ENCODE measurements at regions not wholly inside any gene's neighbourhood (a gene's known extent, or its start where the extent isn't known, plus 50 kb on each side); places are given as distances from the start of the nearest gene placed in this dataset.

- ChIA-PET RAD21 (ENCODE audit: unreplicated experiment) (interaction anchor here (1.2 to 2.8 kb wide), 2 partner anchors 41 to 43 kb away, joined by 3 to 12 read pairs; no protein-coding TSS in a partner anchor), POLR2A (interaction anchor here (0.6 to 1.1 kb wide), 2 partner anchors 125 to 1720 kb away, joined by 3 to 6 read pairs; no protein-coding TSS in a partner anchor), SMC1A (ENCODE audit: uncharacterized antibody, unreplicated experiment) (interaction anchor here (0.9 to 3.4 kb wide), 11 partner anchors 14 to 194 kb away, joined by 3 to 8 read pairs (median 4); no protein-coding TSS in a partner anchor), CTCF (interaction anchor here (1.2 to 1.7 kb wide), 2 partner anchors 20 to 40 kb away, joined by 3 to 5 read pairs; no protein-coding TSS in a partner anchor)
- no peak for TF ChIP-seq IKZF2 (IDR thresholded peaks at IDR 0.05)
- TF ChIP-seq, protein P1, sequence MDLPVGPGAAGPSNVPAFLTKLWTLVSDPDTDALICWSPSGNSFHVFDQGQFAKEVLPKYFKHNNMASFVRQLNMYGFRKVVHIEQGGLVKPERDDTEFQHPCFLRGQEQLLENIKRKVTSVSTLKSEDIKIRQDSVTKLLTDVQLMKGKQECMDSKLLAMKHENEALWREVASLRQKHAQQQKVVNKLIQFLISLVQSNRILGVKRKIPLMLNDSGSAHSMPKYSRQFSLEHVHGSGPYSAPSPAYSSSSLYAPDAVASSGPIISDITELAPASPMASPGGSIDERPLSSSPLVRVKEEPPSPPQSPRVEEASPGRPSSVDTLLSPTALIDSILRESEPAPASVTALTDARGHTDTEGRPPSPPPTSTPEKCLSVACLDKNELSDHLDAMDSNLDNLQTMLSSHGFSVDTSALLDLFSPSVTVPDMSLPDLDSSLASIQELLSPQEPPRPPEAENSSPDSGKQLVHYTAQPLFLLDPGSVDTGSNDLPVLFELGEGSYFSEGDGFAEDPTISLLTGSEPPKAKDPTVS (IDR thresholded peaks at IDR 0.05; ENCODE audit: low read depth, low read length): no peak
- TF ChIP-seq STAT1 (conservative IDR thresholded peaks at IDR 0.05): no peak
- TF ChIP-seq ETV6 (conservative IDR thresholded peaks at IDR 0.05 in 1 of 2, IDR thresholded peaks at IDR 0.05 in 1 of 2; ENCODE audit: borderline replicate concordance in 1 of 2, low read depth in 1 of 2): no peak
- TF ChIP-seq BACH1 (IDR thresholded peaks at IDR 0.05; ENCODE audit: borderline replicate concordance): no peak
- no peak for TF ChIP-seq MEF2A (IDR thresholded peaks at IDR 0.05; ENCODE audit: insufficient read depth, low read depth, low read length)
- WGBS (ENCODE audit: insufficient coverage, insufficient replicate concordance, low lambda C conversion rate, missing lambda C conversion rate): 11% methylated on average over 6 of the region's 6 CpGs
- Histone ChIP-seq H3K27ac (ENCODE audit: control insufficient read depth, insufficient read depth) (no peak overlapping the region), H3K27me3 (replicated peaks in 1 of 2; ENCODE audit: control insufficient read depth in 2 of 2, insufficient read depth in 2 of 2, low read length in 1 of 2) (no peaks in the 10 kb centered on the region), H3K9me3 (replicated peaks; ENCODE audit: control insufficient read depth, insufficient read depth, low read length) (no peaks in the 10 kb centered on the region), H2AFZ (ENCODE audit: control insufficient read depth, low read depth, low read length) (no peak overlapping the region), H3K36me3 (ENCODE audit: control insufficient read depth in 2 of 2, insufficient read depth in 2 of 2, low read length in 1 of 2) (no peaks in the 10 kb centered on the region), H3K4me3 (no peak overlapping the region), H3K79me2 (ENCODE audit: control insufficient read depth, insufficient read depth, low read length) (no peaks in the 10 kb centered on the region), H3K4me1 (ENCODE audit: control insufficient read depth, insufficient read depth, low read length) (no peaks in the 10 kb centered on the region), H3K9ac (ENCODE audit: control insufficient read depth, insufficient read depth, low read length) (no peak overlapping the region), H4K20me1 (ENCODE audit: control insufficient read depth, insufficient read depth) (no peaks in the 10 kb centered on the region), H3K4me2 (ENCODE audit: control insufficient read depth, insufficient read depth) (no peak overlapping the region)
- ATAC-seq (no peak), DNase-seq (ENCODE audit: low read depth, low spot score) (no peak), FAIRE-seq (no peak)
- in situ Hi-C loops (cut with MboI) (no loop called here), intact Hi-C loops (cut with micrococcal nuclease; ENCODE audit: unreplicated experiment) (no loop called here)
- no TSS peak for BruUV-seq (replicated peaks)
Observed at GRCh38 chr6:103081876-103082630, 1688.5 kb downstream of the GRIK2 start.
